ENCODE measurements at regions not wholly inside any gene's neighbourhood (a gene's known extent, or its start where the extent isn't known, plus 50 kb on each side); places are given as distances from the start of the nearest gene placed in this dataset.

DNA sequence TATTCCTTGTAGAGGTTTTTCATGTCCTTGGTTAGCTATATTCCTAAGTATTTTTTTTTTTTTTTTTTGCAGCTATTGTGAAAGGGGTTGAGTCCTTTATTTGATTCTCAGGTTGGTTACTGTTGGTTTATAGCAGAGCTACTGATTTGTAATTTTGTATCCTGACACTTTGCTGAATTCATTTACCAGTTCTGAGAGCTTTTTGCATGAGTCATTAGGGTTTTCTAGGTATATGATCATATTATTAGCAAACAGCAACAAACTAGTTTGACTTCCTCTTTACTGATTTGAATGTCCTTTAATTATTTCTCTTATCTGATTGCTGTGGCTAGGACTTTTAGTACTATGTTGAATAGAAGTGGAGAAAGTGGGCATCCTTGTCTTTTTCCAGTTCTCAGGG is 737.4 kb downstream of the ZNF385D start:
- no peak for TF ChIP-seq TAF1 (IDR thresholded peaks at IDR 0.05; ENCODE audit: low read depth)
- no peak for TF ChIP-seq EZH2 (IDR thresholded peaks at IDR 0.05; ENCODE audit: borderline replicate concordance, insufficient read depth, low read length, poor library complexity, severe bottlenecking)
- TF ChIP-seq, protein P1, sequence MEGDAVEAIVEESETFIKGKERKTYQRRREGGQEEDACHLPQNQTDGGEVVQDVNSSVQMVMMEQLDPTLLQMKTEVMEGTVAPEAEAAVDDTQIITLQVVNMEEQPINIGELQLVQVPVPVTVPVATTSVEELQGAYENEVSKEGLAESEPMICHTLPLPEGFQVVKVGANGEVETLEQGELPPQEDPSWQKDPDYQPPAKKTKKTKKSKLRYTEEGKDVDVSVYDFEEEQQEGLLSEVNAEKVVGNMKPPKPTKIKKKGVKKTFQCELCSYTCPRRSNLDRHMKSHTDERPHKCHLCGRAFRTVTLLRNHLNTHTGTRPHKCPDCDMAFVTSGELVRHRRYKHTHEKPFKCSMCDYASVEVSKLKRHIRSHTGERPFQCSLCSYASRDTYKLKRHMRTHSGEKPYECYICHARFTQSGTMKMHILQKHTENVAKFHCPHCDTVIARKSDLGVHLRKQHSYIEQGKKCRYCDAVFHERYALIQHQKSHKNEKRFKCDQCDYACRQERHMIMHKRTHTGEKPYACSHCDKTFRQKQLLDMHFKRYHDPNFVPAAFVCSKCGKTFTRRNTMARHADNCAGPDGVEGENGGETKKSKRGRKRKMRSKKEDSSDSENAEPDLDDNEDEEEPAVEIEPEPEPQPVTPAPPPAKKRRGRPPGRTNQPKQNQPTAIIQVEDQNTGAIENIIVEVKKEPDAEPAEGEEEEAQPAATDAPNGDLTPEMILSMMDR (IDR thresholded peaks at IDR 0.05; ENCODE audit: poor library complexity, severe bottlenecking), result no peak
- H3K9me3 ChIP-seq (ENCODE audit: low read length), result peaks cover 7% of the 10 kb centered on the region
- no peak overlapping the region for H3K4me2 ChIP-seq (ENCODE audit: low read length)
- H3F3A ChIP-seq (ENCODE audit: insufficient read depth, low read length, poor library complexity, severe bottlenecking), result no peaks in the 10 kb centered on the region
- H3K9me2 ChIP-seq (ENCODE audit: insufficient read depth, low read length), result no peaks in the 10 kb centered on the region
- H3K36me3 ChIP-seq (ENCODE audit: insufficient read depth, low read length), result no peaks in the 10 kb centered on the region
- H2AFZ ChIP-seq (ENCODE audit: low read depth, low read length), result no peak overlapping the region
- H3K9ac ChIP-seq (ENCODE audit: low read length), result no peak overlapping the region
- H3K27ac ChIP-seq (ENCODE audit: low read length), result no peak overlapping the region
- H3K79me2 ChIP-seq (replicated peaks; ENCODE audit: insufficient read depth, low read length), result no peaks in the 10 kb centered on the region
- no peak overlapping the region for H3K4me3 ChIP-seq (ENCODE audit: low read length)
- no peaks in the 10 kb centered on the region for H4K20me1 ChIP-seq (ENCODE audit: insufficient read depth)
- H3K27me3 ChIP-seq (ENCODE audit: insufficient read depth, low read depth, low read length), result no peaks in the 10 kb centered on the region

DNA sequence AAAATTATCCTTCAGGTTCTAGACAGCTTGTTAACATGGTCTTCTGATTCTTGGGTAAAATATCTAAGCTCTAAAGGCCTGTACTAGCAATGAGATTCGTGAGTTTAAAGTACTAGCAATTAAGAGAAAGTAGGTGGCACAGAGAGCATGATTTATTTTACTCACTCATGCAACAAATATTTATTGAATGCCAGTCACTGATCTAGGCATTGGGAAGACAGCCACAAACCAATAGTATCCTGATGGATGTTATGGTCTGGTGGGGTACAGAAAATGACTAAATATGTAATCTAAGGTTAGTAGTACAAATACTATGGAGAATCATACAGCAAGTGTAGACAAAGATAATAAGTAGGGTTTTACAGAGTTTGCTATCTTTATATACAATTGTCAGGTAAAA is 751.3 kb downstream of the ZNF385D start:
- no peaks in the 10 kb centered on the region for H3K9me2 ChIP-seq (ENCODE audit: insufficient read depth, low read length)
- H2AFZ ChIP-seq (ENCODE audit: low read depth, low read length), result no peak overlapping the region

More for the DNA sequence above, 751.3 kb downstream of the ZNF385D start:
- H3K79me2 ChIP-seq (replicated peaks; ENCODE audit: insufficient read depth, low read length), result no peaks in the 10 kb centered on the region
- H4K20me1 ChIP-seq (ENCODE audit: insufficient read depth), result no peaks in the 10 kb centered on the region
- H3K4me2 ChIP-seq (ENCODE audit: low read length), result no peak overlapping the region
- TF ChIP-seq SMC3 (conservative IDR thresholded peaks at IDR 0.05; ENCODE audit: poor library complexity) (no peak), POLR2AphosphoS5 (IDR thresholded peaks at IDR 0.05) (no peak), EZH2 (IDR thresholded peaks at IDR 0.05; ENCODE audit: borderline replicate concordance, insufficient read depth, low read length, poor library complexity, severe bottlenecking) (no peak), MXI1 (conservative IDR thresholded peaks at IDR 0.05; ENCODE audit: poor library complexity, severe bottlenecking) (no peak), TAF1 (IDR thresholded peaks at IDR 0.05; ENCODE audit: low read depth) (no peak), RAD21 (conservative IDR thresholded peaks at IDR 0.05) (no peak), EP300 (conservative IDR thresholded peaks at IDR 0.05; ENCODE audit: poor library complexity, severe bottlenecking) (no peak)
- TF ChIP-seq, protein P1 (IDR thresholded peaks at IDR 0.05; ENCODE audit: poor library complexity, severe bottlenecking), result no peak
- TF ChIP-seq, protein P2, sequence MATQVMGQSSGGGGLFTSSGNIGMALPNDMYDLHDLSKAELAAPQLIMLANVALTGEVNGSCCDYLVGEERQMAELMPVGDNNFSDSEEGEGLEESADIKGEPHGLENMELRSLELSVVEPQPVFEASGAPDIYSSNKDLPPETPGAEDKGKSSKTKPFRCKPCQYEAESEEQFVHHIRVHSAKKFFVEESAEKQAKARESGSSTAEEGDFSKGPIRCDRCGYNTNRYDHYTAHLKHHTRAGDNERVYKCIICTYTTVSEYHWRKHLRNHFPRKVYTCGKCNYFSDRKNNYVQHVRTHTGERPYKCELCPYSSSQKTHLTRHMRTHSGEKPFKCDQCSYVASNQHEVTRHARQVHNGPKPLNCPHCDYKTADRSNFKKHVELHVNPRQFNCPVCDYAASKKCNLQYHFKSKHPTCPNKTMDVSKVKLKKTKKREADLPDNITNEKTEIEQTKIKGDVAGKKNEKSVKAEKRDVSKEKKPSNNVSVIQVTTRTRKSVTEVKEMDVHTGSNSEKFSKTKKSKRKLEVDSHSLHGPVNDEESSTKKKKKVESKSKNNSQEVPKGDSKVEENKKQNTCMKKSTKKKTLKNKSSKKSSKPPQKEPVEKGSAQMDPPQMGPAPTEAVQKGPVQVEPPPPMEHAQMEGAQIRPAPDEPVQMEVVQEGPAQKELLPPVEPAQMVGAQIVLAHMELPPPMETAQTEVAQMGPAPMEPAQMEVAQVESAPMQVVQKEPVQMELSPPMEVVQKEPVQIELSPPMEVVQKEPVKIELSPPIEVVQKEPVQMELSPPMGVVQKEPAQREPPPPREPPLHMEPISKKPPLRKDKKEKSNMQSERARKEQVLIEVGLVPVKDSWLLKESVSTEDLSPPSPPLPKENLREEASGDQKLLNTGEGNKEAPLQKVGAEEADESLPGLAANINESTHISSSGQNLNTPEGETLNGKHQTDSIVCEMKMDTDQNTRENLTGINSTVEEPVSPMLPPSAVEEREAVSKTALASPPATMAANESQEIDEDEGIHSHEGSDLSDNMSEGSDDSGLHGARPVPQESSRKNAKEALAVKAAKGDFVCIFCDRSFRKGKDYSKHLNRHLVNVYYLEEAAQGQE (IDR thresholded peaks at IDR 0.05; ENCODE audit: borderline replicate concordance), result no peak
- H3K27me3 ChIP-seq (ENCODE audit: insufficient read depth, low read depth, low read length), result no peaks in the 10 kb centered on the region
- no peak overlapping the region for H3K4me3 ChIP-seq (ENCODE audit: low read length)
- no peak overlapping the region for H3K9ac ChIP-seq (ENCODE audit: low read length)
- H3K9me3 ChIP-seq (ENCODE audit: low read length), result no peaks in the 10 kb centered on the region
- H3K27ac ChIP-seq (ENCODE audit: low read length), result no peak overlapping the region
- no peaks in the 10 kb centered on the region for H3K36me3 ChIP-seq (ENCODE audit: insufficient read depth, low read length)
- no peaks in the 10 kb centered on the region for H3F3A ChIP-seq (ENCODE audit: insufficient read depth, low read length, poor library complexity, severe bottlenecking)

Measured in neural cell (in vitro differentiated cells).